GM18909 (cell line): ENCODE measurements at regions not wholly inside any gene's neighbourhood (a gene's known extent, or its start where the extent isn't known, plus 50 kb on each side); places are given as distances from the start of the nearest gene placed in this dataset.
"Not testable (repeated sequence)": the region's sequence is repeated elsewhere in the genome, so short reads cannot be mapped to it uniquely, and the experiment has no call there.

ENCODE experiments used
- ATAC-seq: cut with Tn5 transposase; IDR thresholded peaks from one replicate; pipeline ENCODE4 v1.9.1; 2021; ENCODE audit warnings: mild to moderate bottlenecking; ENCODE audit not compliant: unreplicated experiment, poor library complexity

DNA sequence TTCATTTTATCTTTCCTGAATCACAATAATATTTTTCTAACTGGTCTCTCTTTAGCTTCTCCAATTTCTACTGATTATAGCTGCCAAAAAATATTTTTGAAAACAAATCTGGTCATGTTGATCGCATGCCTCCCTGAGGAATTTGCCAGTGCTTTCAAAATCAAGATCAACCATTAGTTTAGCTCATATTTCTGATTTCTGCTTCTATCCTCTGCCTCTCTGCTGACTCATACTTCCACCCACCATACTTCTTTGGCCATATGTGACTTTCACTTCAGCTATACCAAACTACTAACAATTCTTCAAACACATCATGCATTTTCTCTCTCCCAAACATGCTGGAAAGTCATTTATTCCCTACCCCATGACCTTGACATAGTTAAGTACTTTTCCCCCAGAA, 636.5 kb downstream of the TLE1 start:
- ATAC-seq, result no peak

DNA sequence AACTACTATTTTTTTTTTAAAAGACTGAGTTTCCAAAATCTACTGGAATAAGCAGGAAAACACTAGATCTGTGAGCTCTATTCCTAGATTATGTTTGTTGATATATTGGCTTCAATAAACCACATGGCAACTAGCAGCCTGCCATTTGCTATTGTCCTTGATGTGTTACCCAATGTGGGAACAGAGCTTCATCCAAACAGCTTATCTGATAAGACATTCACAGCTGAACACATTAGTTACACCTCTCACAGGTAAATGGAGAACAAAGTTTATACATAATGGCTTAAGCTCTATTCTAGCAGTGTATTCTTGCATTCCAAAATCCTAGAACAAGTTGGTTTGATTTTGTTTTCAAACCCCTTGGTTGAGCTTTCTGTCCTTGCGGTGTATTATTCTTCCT, 642.1 kb downstream of the TLE1 start:
- no peak for ATAC-seq

DNA sequence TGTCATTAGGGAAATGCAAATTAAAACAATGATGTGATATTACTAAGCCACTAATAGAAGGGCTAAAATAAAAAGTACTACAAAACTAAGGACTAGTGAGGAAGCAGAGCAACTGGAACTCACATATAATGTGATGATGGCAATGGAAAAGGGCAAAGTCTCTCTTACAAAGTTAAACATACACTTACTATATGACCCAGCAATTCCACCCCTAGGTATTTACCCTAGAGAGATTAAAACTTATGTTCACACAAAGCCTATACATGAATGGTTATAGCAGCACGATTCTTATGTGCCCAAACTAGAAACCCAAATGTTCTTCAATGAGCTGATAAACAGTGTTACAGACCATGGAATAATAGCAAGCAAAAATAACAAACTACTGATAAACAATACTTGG, 643.7 kb downstream of the TLE1 start:
- ATAC-seq, result no peak

DNA sequence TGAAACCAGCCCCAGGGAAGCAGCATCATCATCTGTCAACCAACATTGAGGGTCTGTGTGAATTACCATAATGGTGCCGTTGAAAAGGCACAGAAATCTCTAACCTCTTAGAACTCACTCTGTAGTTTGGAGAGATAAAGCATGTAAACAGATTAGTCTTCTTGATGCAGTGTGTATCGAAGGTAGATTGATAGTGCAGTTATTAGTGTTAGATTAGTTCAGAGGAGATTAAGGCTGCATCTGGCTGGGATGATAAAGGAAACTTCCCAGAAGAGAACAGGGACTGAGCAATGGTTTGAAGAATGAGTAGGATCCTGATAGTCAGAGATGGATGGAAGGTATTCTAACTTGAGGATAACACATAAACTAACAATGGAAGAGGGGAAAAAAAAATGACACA, 651.5 kb downstream of the TLE1 start:
- no peak for ATAC-seq

GRCh38 chr9:81035601-81036000, 653.7 kb downstream of the TLE1 start:
- no peak for ATAC-seq

DNA sequence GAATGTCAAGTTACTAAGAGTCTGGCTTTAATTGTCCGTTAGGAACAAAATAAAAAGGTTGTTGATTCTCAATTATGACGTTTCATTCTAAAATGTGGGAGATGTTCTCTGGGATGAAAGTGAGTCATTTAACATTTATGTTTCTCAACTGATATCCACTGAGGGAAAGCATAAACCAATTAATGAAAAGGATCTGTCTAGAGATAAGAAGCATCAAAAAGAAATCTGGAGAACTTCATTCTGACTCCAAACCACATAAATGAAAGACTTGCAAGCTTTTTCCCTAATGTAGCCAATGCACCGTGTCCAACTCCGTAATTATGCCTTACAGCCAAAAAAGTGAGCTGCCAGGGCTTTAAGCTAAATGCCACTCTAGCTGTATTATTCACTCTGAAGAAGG, 654.2 kb downstream of the TLE1 start:
- ATAC-seq, result no peak

- ATAC-seq, result no peak
Observed at GRCh38 chr9:81032831-81033230, 656.5 kb downstream of the TLE1 start.

- ATAC-seq, result no peak
Observed at GRCh38 chr9:81032030-81032572, 657.2 kb downstream of the TLE1 start.

GRCh38 chr9:81031422-81032029, 657.8 kb downstream of the TLE1 start:
- no peak for ATAC-seq

DNA sequence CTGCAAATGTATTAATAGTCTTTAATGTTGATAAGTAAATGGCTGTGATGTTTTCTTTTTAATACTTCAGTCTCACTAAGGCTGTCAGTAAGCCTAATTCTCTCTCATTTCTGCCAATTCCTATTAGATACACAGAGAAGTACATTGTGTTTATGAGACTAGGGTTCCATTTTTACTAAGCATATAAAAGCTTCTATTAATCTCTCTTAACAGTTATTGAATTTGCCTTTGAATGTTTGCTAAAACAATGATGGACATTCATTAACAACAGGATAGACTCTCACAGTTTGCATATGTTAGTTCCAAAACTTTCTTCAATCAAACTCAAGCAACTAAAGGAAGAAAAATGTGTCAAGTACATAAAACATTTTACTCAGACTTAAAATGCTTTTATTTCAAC, 659.3 kb downstream of the TLE1 start:
- ATAC-seq, result no peak

DNA sequence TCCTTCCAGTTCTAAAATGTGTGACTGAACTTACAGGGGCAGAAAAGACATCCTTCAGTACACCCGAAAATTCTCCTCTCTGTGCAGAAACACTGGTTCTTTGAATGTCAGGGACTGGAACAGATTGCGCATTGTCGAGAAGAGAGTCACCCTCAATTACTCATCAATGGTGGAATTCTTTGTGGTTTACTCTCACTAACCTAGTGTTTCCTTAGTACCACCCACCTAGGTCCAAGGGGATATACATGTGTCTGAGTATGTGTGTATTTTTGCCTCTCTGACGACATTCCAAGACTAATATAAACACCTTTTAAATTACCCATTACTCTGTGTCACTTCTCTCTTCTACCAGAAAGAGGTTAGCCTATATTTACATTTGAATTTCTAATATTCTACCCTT, 660.8 kb downstream of the TLE1 start:
- no peak for ATAC-seq

DNA sequence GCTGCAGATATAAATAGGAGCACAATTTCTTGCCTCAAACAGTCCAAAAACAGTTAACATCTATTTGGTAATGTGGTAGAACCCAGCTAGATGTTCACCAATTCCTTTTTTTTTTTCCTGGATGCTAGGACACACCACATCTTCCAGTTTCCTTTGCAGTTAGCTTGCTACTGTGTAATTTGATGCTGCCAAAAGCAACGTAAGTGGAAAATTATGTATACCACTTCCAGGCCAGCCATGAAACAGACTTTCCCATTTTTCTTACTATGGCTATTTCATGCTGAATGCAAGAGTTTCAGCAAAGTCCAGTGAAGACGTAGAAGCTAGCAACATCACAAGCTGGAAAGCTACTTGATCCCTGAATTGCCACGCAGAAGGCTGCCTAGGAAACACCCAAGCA, 667.2 kb downstream of the TLE1 start:
- no peak for ATAC-seq

DNA sequence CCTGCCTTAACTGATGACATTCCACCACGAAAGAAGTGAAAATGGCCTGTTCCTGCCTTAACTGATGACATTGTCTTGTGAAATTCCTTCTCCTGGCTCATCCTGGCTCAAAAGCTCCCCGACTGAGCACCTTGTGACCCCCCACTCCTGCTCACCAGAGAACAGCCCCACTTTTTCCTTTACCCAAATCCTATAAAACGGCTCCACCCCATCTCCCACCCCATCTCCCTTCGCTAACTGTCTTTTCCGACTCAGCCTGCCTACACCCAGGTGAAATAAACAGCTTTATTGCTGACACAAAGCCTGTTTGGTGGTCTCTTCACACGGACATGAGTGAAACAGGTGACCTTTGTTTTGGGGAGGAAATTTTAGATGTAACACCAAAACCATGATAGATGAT, 674.4 kb downstream of the TLE1 start:
- ATAC-seq, result not testable (repeated sequence)

GRCh38 chr9:81013191-81013590, 676.2 kb downstream of the TLE1 start:
- ATAC-seq, result not testable (repeated sequence)

DNA sequence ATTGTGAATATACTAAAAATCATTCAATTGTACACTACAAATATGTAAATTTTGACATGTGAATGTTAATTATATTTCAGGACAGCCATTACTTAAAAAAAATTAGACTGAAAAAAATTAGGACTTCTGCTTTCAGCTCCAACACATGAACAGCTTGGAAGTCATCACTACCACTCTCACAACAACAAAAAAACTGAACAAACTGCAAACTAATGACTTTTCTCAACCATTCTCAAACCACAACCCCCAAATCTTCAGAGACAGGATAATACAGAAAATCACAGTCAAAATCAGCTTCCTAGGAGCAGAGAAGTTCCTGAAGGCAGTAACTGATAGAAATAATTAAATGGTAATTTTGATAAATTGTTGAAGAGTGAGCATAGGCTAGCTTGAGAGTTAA, 686.4 kb downstream of the TLE1 start:
- no peak for ATAC-seq

DNA sequence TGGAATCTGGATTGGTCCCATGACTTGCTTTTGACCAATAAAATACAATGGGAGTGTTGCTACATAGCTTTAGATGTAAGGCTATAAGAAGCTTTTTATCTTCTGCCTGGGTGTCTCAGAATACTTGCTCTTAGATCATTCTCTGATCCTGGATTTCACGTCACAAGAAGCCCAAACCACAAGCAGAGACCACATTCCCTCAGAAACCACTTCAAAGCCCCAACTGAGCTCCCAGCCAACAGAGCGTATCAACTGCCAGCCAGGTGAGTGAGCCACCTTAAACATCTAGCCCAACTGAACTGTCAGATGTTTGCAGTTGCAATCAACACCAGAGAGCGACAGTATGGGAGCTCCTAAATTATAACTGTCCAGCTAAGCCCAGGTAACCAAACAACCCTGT, 687.1 kb downstream of the TLE1 start:
- ATAC-seq, result no peak

- no peak for ATAC-seq
Observed at GRCh38 chr9:80995759-80996158, 693.6 kb downstream of the TLE1 start.

DNA sequence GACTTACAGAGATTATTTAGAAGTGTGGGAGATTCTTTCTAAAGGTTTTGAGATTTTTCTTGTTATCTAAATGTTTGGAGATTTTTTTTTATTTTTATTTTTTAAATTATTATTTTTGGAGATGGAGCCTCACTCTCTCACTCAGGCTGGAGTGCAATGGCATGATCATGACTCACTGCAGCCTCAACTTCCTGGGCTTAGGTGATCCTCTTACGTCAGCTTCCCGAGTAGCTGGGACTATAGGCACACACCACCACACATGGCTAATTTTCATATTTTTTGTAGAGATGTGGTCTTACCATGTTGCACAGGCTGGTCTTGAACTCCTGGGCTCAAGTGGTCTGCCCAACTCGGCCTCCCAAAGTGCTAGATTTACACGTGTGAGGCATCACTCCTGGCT, 694.5 kb downstream of the TLE1 start:
- ATAC-seq, result no peak

- not testable (repeated sequence) for ATAC-seq
Observed at GRCh38 chr9:80985595-80985994, 703.8 kb downstream of the TLE1 start.

DNA sequence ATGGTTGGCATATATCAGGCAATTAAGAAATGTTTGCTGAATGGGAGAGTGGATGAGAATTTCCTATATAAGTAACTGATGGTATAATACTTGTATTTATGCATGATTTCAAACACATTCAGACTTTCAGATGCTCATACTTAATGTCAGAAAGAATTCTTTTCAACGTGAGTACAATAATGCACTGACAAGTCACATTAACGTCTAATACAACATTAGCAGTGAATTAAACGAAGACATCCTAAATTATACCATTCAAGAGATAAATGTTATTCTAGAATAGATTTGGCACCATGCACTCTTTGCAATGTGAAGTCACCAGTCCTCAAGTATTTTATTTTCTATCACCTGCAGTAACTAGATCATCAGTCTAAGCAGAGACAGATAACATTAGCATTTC, 712.9 kb downstream of the TLE1 start:
- ATAC-seq, result no peak

GRCh38 chr9:80970377-80970776, 719.0 kb downstream of the TLE1 start:
- not testable (repeated sequence) for ATAC-seq

- no peak for ATAC-seq
Observed at GRCh38 chr9:80968611-80969010, 720.7 kb downstream of the TLE1 start.

GRCh38 chr9:80964914-80965313, 724.4 kb downstream of the TLE1 start:
- no peak for ATAC-seq
